ENCODE measurements at regions not wholly inside any gene's neighbourhood (a gene's known extent, or its start where the extent isn't known, plus 50 kb on each side); places are given as distances from the start of the nearest gene placed in this dataset.

GRCh38 chr11:105226766-105227165 is 87.2 kb upstream of the CARD18 start:
- DNase-seq (ENCODE audit: extremely low read depth, low read depth) = no peak
- no peak overlapping the region for H3K4me3 ChIP-seq (replicated peaks; ENCODE audit: low read depth, low read length)
- TF ChIP-seq, protein P1, sequence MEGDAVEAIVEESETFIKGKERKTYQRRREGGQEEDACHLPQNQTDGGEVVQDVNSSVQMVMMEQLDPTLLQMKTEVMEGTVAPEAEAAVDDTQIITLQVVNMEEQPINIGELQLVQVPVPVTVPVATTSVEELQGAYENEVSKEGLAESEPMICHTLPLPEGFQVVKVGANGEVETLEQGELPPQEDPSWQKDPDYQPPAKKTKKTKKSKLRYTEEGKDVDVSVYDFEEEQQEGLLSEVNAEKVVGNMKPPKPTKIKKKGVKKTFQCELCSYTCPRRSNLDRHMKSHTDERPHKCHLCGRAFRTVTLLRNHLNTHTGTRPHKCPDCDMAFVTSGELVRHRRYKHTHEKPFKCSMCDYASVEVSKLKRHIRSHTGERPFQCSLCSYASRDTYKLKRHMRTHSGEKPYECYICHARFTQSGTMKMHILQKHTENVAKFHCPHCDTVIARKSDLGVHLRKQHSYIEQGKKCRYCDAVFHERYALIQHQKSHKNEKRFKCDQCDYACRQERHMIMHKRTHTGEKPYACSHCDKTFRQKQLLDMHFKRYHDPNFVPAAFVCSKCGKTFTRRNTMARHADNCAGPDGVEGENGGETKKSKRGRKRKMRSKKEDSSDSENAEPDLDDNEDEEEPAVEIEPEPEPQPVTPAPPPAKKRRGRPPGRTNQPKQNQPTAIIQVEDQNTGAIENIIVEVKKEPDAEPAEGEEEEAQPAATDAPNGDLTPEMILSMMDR (IDR thresholded peaks at IDR 0.05; ENCODE audit: low read depth, low read length, missing control alignments) = no peak

- no peak overlapping the region for H3K4me3 ChIP-seq (replicated peaks; ENCODE audit: low read depth, low read length)
- DNase-seq (ENCODE audit: extremely low read depth, low read depth) = no peak
- TF ChIP-seq, protein P1 (IDR thresholded peaks at IDR 0.05; ENCODE audit: low read depth, low read length, missing control alignments) = no peak
Measured at GRCh38 chr11:105226091-105226490, 86.5 kb upstream of the CARD18 start.

DNA sequence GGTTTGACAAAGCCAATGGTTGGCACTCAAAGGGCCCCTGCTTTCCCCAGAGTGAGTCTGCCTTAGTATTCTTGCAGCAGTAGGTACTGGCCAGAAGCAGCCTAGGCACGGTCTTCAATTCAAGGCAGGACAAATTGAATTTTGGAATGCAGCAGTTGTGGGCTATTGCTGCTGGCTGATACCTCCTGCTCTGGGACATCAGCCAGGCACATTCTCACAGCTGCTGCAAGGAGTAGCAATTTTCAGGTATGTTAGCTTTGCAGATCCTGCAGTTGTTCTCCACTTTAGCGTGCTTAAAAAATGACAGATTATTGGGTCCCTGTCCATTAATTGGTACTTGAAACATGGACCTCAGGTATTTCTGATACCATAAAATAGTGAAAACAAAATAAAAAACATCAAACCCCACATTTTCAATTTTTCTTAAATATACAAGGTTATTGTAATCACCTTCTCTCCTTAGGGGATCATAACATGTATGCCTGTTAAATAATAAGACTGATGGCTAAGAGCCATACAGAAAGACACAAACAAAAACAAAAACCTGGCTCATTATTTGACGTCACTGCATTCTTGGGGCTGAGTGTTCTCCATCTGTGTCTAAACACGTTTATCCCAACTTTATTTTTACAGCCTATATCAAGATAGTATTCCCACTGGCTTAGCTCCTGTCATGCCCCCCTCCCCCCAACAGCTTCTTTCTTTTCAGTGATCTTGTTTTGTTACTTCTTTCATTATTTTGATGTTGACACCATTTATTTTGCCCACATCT is 85.1 kb upstream of the CARD18 start:
- DNase-seq (ENCODE audit: extremely low read depth, low read depth) = no peak
- H3K4me3 ChIP-seq (replicated peaks; ENCODE audit: low read depth, low read length) = no peak overlapping the region
- TF ChIP-seq, protein P1 (IDR thresholded peaks at IDR 0.05; ENCODE audit: low read depth, low read length, missing control alignments) = no peak

GRCh38 chr11:105220121-105220520 is 80.6 kb upstream of the CARD18 start:
- TF ChIP-seq, protein P1 (IDR thresholded peaks at IDR 0.05; ENCODE audit: low read depth, low read length, missing control alignments) = no peak
- no peak for DNase-seq (ENCODE audit: extremely low read depth, low read depth)
- H3K4me3 ChIP-seq (replicated peaks; ENCODE audit: low read depth, low read length) = no peak overlapping the region

- TF ChIP-seq, protein P1 (IDR thresholded peaks at IDR 0.05; ENCODE audit: low read depth, low read length, missing control alignments) = no peak
- no peak for DNase-seq (ENCODE audit: extremely low read depth, low read depth)
- no peak overlapping the region for H3K4me3 ChIP-seq (replicated peaks; ENCODE audit: low read depth, low read length)
Measured at GRCh38 chr11:105219670-105220069, 80.1 kb upstream of the CARD18 start.

DNA sequence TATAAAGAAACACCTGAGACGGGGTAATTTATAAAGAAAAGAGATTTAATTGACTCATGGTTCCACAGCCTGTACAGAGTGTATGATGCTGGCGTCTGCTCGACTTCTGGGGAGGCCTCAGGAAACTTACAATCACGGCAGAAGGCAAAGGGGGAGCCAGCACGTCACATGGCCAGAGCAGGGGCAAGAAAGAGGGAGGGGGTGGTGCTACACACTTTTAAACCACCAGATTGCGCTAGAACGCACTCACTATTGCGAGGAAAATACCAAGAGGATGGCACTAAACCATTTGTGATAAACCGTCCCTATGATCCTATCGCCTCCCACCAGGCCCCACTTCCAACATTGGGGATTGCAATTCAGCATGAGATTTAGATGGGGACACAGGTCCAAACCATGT is 79.7 kb upstream of the CARD18 start:
- DNase-seq (ENCODE audit: extremely low read depth, low read depth) = no peak
- TF ChIP-seq, protein P1 (IDR thresholded peaks at IDR 0.05; ENCODE audit: low read depth, low read length, missing control alignments) = no peak
- no peak overlapping the region for H3K4me3 ChIP-seq (replicated peaks; ENCODE audit: low read depth, low read length)

GRCh38 chr11:105215528-105215927 is 76.0 kb upstream of the CARD18 start:
- TF ChIP-seq, protein P1 (IDR thresholded peaks at IDR 0.05; ENCODE audit: low read depth, low read length, missing control alignments) = no peak
- no peak for DNase-seq (ENCODE audit: extremely low read depth, low read depth)
- no peak overlapping the region for H3K4me3 ChIP-seq (replicated peaks; ENCODE audit: low read depth, low read length)

Measured in HFF-Myc (cell line).